Mammary epithelial cell (primary cell): ENCODE measurements at regions not wholly inside any gene's neighbourhood (a gene's known extent, or its start where the extent isn't known, plus 50 kb on each side); places are given as distances from the start of the nearest gene placed in this dataset.

Experiments used
- EZH2 ChIP-seq: IDR thresholded peaks from 2 replicates; pipeline ENCODE4 v1.6.1; 2012; ENCODE audit warnings: low read length, inconsistent platforms, borderline replicate concordance
- TF ChIP-seq, protein P1 (sequence below), 2 donors: IDR thresholded peaks in 1 of 2; conservative IDR thresholded peaks in 1 of 2; 2 replicates each; pipeline ENCODE4 v1.5.1; 2011 to 2012; ENCODE audit warnings: inconsistent platforms in 2 of 2, low read length in 2 of 2, mild to moderate bottlenecking in 2 of 2, control low read depth in 1 of 2, low read depth in 1 of 2; ENCODE audit not compliant: insufficient read depth in 1 of 2; ENCODE audit errors: extremely low read depth in 1 of 2

DNA sequence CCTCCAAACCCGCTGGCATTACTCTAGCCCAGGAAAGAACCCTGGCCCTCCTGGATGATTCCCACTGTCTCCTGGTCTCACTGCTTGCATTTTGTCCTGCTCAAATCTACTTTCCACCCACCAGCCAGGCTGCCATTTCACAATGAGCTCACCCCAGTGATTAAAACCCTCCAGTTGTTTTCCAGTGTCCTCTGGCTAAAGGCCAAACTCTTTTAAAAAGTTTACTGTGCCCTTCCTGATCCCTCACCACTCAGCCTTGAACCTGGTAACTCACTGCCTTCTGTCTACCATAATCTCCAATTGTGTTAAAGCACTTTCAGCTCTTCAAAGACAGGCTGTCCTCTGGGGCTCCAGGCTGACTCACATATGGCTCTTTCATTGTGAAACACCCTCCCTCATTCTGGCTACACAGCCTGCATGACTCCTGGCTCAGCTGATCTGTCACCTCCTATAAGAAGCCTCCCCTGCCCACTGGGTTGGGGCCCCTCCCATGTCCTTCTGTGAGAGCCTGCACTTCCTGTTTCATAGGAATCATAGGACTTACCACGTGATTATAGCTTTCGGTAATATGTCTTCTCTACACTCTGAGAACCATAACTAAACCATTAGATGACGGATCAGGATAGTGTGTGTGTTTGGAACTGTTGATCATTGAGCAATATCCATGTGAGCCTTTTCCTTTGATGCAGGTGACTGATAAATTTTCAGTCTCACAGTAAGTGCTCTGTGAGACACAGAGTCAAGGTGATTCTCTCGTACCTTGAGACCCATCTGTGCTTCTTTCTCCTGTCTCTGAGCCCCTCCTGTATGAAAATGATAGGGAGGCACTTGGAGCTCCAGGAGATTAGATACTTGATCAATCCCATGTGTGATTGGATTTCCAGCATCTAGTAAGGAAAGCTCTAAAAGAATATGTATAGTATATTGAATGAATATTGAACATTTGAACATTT is 590.8 kb upstream of the ID2 start:
- TF ChIP-seq, protein P1, sequence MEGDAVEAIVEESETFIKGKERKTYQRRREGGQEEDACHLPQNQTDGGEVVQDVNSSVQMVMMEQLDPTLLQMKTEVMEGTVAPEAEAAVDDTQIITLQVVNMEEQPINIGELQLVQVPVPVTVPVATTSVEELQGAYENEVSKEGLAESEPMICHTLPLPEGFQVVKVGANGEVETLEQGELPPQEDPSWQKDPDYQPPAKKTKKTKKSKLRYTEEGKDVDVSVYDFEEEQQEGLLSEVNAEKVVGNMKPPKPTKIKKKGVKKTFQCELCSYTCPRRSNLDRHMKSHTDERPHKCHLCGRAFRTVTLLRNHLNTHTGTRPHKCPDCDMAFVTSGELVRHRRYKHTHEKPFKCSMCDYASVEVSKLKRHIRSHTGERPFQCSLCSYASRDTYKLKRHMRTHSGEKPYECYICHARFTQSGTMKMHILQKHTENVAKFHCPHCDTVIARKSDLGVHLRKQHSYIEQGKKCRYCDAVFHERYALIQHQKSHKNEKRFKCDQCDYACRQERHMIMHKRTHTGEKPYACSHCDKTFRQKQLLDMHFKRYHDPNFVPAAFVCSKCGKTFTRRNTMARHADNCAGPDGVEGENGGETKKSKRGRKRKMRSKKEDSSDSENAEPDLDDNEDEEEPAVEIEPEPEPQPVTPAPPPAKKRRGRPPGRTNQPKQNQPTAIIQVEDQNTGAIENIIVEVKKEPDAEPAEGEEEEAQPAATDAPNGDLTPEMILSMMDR (conservative IDR thresholded peaks at IDR 0.05 in 1 of 2, IDR thresholded peaks at IDR 0.05 in 1 of 2; ENCODE audit: extremely low read depth in 1 of 2, insufficient read depth in 1 of 2, low read depth in 1 of 2, low read length in 2 of 2) = no peak
- TF ChIP-seq EZH2 = no peak
